ENCODE measurements at regions not wholly inside any gene's neighbourhood (a gene's known extent, or its start where the extent isn't known, plus 50 kb on each side); places are given as distances from the start of the nearest gene placed in this dataset.

- H3K4me3 ChIP-seq, result no peak overlapping the region
Measured at GRCh38 chr10:44581996-44582395, 197.1 kb upstream of the CXCL12 start.

GRCh38 chr10:44587488-44588318 lies 202.8 kb upstream of the CXCL12 start:
- Histone ChIP-seq H3K9me3 (no peaks in the 10 kb centered on the region), H3K27me3 (no peaks in the 10 kb centered on the region), H3K4me3 (no peak overlapping the region), H3K36me3 (no peaks in the 10 kb centered on the region), H3K4me1 (no peaks in the 10 kb centered on the region), H3K27ac (no peak overlapping the region)
- intact Hi-C loops (cut with DNase I), result no loop called here
- WGBS, 2 donors, result 52 to 79% methylated on average over 3 to 8 of the region's 11 CpGs
- TF ChIP-seq, protein P1, sequence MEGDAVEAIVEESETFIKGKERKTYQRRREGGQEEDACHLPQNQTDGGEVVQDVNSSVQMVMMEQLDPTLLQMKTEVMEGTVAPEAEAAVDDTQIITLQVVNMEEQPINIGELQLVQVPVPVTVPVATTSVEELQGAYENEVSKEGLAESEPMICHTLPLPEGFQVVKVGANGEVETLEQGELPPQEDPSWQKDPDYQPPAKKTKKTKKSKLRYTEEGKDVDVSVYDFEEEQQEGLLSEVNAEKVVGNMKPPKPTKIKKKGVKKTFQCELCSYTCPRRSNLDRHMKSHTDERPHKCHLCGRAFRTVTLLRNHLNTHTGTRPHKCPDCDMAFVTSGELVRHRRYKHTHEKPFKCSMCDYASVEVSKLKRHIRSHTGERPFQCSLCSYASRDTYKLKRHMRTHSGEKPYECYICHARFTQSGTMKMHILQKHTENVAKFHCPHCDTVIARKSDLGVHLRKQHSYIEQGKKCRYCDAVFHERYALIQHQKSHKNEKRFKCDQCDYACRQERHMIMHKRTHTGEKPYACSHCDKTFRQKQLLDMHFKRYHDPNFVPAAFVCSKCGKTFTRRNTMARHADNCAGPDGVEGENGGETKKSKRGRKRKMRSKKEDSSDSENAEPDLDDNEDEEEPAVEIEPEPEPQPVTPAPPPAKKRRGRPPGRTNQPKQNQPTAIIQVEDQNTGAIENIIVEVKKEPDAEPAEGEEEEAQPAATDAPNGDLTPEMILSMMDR (IDR thresholded peaks at IDR 0.05), result no peak
- no peak for TF ChIP-seq POLR2A (IDR thresholded peaks at IDR 0.05)
- no peak for DNase-seq

More at GRCh38 chr10:44581996-44582395, 197.1 kb upstream of the CXCL12 start:
- H3K9me3 ChIP-seq, result no peaks in the 10 kb centered on the region
- 66 to 73% methylated on average over 6 to 8 of the region's 8 CpGs for WGBS, 2 donors
- DNase-seq, result no peak
- H3K4me1 ChIP-seq, result no peaks in the 10 kb centered on the region
- intact Hi-C loops (cut with DNase I), result no loop called here
- TF ChIP-seq POLR2A (IDR thresholded peaks at IDR 0.05), result no peak
- TF ChIP-seq, protein P1 (IDR thresholded peaks at IDR 0.05), result no peak
- H3K27ac ChIP-seq, result no peak overlapping the region
- H3K36me3 ChIP-seq, result no peaks in the 10 kb centered on the region
- H3K27me3 ChIP-seq, result no peaks in the 10 kb centered on the region

DNA sequence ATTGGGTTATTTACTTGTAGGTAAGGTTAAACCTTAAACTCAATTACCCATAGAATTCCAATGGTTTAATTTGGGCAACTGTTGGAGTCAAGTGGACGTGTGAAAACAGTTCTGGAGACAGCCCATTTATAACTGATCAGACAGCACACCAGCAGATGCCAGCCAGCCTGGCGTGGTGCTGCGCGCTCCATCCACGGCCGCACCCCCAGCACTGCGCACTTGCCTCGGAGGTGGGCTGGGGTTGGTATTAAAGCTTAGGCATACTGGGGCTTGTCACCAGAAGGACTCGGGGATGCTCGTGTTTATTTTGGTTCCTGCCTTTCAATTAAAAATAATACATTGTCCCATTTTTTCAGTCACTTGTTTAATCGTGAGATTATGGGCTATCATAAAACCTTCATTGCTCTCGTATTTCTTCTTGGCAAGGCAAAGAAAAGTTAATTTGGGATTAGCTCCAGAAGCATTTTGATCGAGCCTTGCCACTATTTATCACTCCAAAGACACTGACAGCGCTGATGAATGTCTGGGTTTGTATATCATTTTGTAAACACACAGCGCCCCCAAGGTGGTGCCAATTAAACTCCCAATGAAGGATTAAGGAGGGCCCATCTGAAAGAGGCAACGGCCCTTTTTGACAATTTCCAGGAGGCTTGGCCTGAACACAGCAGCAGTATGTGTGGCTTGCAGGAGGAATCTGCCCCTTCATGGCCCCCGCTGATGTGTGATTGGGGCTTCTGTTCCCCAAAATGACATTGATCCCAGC lies 204.5 kb upstream of the CXCL12 start:
- no peak overlapping the region for H3K4me3 ChIP-seq
- intact Hi-C loops (cut with DNase I), result no loop called here
- DNase-seq, result no peak
- WGBS, 2 donors, result 56 to 64% methylated on average over 14 to 16 of the region's 17 CpGs
- TF ChIP-seq, protein P1 (IDR thresholded peaks at IDR 0.05), result no peak
- no peak for TF ChIP-seq POLR2A (IDR thresholded peaks at IDR 0.05)
- H3K4me1 ChIP-seq, result no peaks in the 10 kb centered on the region
- no peak overlapping the region for H3K27ac ChIP-seq
- H3K9me3 ChIP-seq, result no peaks in the 10 kb centered on the region
- H3K36me3 ChIP-seq, result no peaks in the 10 kb centered on the region
- peaks cover 0 to under 1% (median 0%) of the 10 kb centered on the region in 4 donors for H3K27me3 ChIP-seq

DNA sequence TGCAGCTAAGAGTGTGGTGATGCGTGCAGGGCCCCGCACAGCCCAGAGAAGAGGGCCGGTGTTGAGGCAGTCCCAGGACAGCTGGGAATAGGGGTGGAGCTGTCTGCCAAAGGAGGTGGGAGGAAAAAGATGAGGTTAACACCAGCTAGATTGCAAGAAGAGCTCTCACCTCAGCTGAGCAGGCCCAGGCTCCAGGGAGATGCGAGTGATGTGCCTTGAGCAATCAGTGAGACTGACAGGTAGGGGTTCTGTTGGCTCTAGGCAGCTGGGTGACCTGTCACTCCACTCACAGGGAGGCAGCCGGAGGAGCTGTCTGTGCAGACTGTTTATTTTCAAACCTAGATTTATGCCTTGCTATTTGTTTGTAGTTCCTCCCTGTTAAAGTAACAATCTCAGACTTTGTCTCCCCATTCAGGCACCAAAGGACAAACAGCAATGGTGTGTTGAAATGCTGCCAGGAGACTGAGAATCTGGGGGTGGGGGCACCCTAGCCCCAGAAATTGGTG lies 205.1 kb upstream of the CXCL12 start:
- intact Hi-C loops (cut with DNase I), result no loop called here
- no peaks in the 10 kb centered on the region for H3K4me1 ChIP-seq
- DNase-seq, result no peak
- whole genome bisulfite sequencing, 2 donors, result 56 to 69% methylated on average over 3 to 5 of the region's 5 CpGs
- H3K36me3 ChIP-seq, result no peaks in the 10 kb centered on the region
- H3K9me3 ChIP-seq, result no peaks in the 10 kb centered on the region
- H3K27ac ChIP-seq, result no peak overlapping the region
- peaks cover 0 to 5% (median 0%) of the 10 kb centered on the region in 4 donors for H3K27me3 ChIP-seq
- no peak for TF ChIP-seq POLR2A (IDR thresholded peaks at IDR 0.05)
- TF ChIP-seq, protein P1 (IDR thresholded peaks at IDR 0.05), result no peak
- no peak overlapping the region for H3K4me3 ChIP-seq

GRCh38 chr10:44591911-44592310 lies 207.0 kb upstream of the CXCL12 start:
- intact Hi-C loops (cut with DNase I), result no loop called here
- TF ChIP-seq, protein P1 (IDR thresholded peaks at IDR 0.05), result no peak
- no peak for TF ChIP-seq POLR2A (IDR thresholded peaks at IDR 0.05)

More at GRCh38 chr10:44591911-44592310, 207.0 kb upstream of the CXCL12 start:
- Histone ChIP-seq H3K4me1 (no peaks in the 10 kb centered on the region), H3K9me3 (no peaks in the 10 kb centered on the region), H3K27ac (no peak overlapping the region), H3K4me3 (no peak overlapping the region), H3K27me3 (peaks cover 0 to 5% (median 0%) of the 10 kb centered on the region in 4 donors), H3K36me3 (no peaks in the 10 kb centered on the region)
- DNase-seq, result no peak
- 38 to 40% methylated on average over 1 of the region's 1 CpG for WGBS, 2 donors

Data from esophagus squamous epithelium (tissue), 5 donors.